Fibroblast of mammary gland (primary cell): ENCODE measurements at regions not wholly inside any gene's neighbourhood (a gene's known extent, or its start where the extent isn't known, plus 50 kb on each side); places are given as distances from the start of the nearest gene placed in this dataset.
"Not testable (repeated sequence)": the region's sequence is repeated elsewhere in the genome, so short reads cannot be mapped to it uniquely, and the experiment has no call there.

Experiments
- DNase-seq: peaks from one replicate; pipeline ENCODE4 v3.0.0-alpha.2; 2010; ENCODE audit warnings: low read depth
- H3K4me3 ChIP-seq: 2 replicates; pipeline ENCODE4 v1.5.1; 2011; ENCODE audit warnings: low read depth, mild to moderate bottlenecking, low read length, moderate library complexity; ENCODE audit not compliant: control insufficient read depth
- CTCF ChIP-seq: conservative IDR thresholded peaks from 2 replicates; pipeline ENCODE4 v1.5.1; 2011; ENCODE audit warnings: low read depth, low read length, inconsistent platforms; ENCODE audit not compliant: control insufficient read depth, insufficient read depth

GRCh38 chrX:1086444-1087409 is 125.7 kb downstream of the CRLF2 start:
- DNase-seq: peak; percentile 1
- TF ChIP-seq CTCF: no peak
- H3K4me3 ChIP-seq: no peak overlapping the region

GRCh38 chrX:1085871-1086270 is 126.6 kb downstream of the CRLF2 start:
- H3K4me3 ChIP-seq, DNase-seq: not testable (repeated sequence)

GRCh38 chrX:1084689-1085088 is 127.8 kb downstream of the CRLF2 start:
- no peak overlapping the region for H3K4me3 ChIP-seq
- no peak for DNase-seq
- TF ChIP-seq CTCF: no peak

GRCh38 chrX:1076871-1077651 is 135.4 kb downstream of the CRLF2 start:
- DNase-seq: no peak
- TF ChIP-seq CTCF: no peak
- no peak overlapping the region for H3K4me3 ChIP-seq

- TF ChIP-seq CTCF: no peak
- H3K4me3 ChIP-seq: no peak overlapping the region
- no peak for DNase-seq
These were observed 136.7 kb downstream of the CRLF2 start for GRCh38 chrX:1075741-1076140.

GRCh38 chrX:1075156-1075555 is 137.3 kb downstream of the CRLF2 start:
- H3K4me3 ChIP-seq: no peak overlapping the region
- no peak for DNase-seq
- TF ChIP-seq CTCF: no peak

- no peak overlapping the region for H3K4me3 ChIP-seq
- DNase-seq: no peak
- TF ChIP-seq CTCF: no peak
These were observed 137.7 kb downstream of the CRLF2 start for GRCh38 chrX:1074755-1075154.
